Body of pancreas (tissue), 4 donors: ENCODE measurements at regions not wholly inside any gene's neighbourhood (a gene's known extent, or its start where the extent isn't known, plus 50 kb on each side); places are given as distances from the start of the nearest gene placed in this dataset.

Experiments used
- ATAC-seq: fragments of 150-250 bp; one replicate; pipeline ENCODE4 v1.9.1; 2016
- DNase-seq, 4 donors: peaks; one replicate each; pipeline ENCODE4 v3.0.0-alpha.2; 2019
- H3K27ac ChIP-seq, 4 donors: fragments of 200-600 bp; sonication (generic); 1 replicate in 3 of 4; 2 replicates in 1 of 4; pipeline versions ENCODE4 v1.5.1 to v1.6.1; 2016 to 2019; ENCODE audit warnings: mild to moderate bottlenecking in 1 of 4, mixed read lengths in 1 of 4, moderate library complexity in 1 of 4
- H3K27me3 ChIP-seq, 2 donors: fragments of 200-600 bp; sonication (generic); one replicate each; pipeline ENCODE4 v1.6.0; 2016; ENCODE audit warnings: mild to moderate bottlenecking in 1 of 2
- H3K36me3 ChIP-seq, 2 donors: fragments of 200-600 bp; sonication (generic); replicated peaks in 1 of 2; 2 replicates each; pipeline ENCODE4 v1.5.1; 2016; ENCODE audit warnings: low read depth in 2 of 2; ENCODE audit not compliant: insufficient read depth in 1 of 2
- H3K4me1 ChIP-seq: fragments of 200-600 bp; sonication (generic); one replicate; pipeline ENCODE4 v1.6.0; 2016
- H3K4me3 ChIP-seq, 2 donors: fragments of 200-600 bp; sonication (generic); 1 replicate in 1 of 2; 2 replicates in 1 of 2; pipeline ENCODE4 v1.5.1; 2016 to 2019
- H3K9me3 ChIP-seq, 3 donors: fragments of 200-600 bp; sonication (generic); 1 replicate in 2 of 3; 2 replicates in 1 of 3; pipeline ENCODE4 v1.5.1; 2016
- CTCF ChIP-seq, 7 experiments: fragments of 450-650 bp in 4 of 7; fragments of 200-600 bp in 3 of 7; sonication (generic) in 3 of 7; IDR thresholded peaks; one replicate each; pipeline ENCODE4 v1.5.1; 2016 to 2019; ENCODE audit warnings: antibody characterized with exemption in 7 of 7
- POLR2A ChIP-seq, 3 donors: fragments of 450-650 bp; IDR thresholded peaks; one replicate each; pipeline ENCODE4 v1.6.1; 2016; ENCODE audit warnings: antibody characterized with exemption in 3 of 3, mild to moderate bottlenecking in 2 of 3
- WGBS, 2 donors: methylation state at CpG; one replicate each; pipeline ENCODE4 v1.1.5; 2017; 5-methylcytosine and 5-hydroxymethylcytosine counted together
- intact Hi-C: fragments of 100-400 bp; cut with DNase I; formaldehyde crosslinking; loops from one replicate; pipeline ENCODE4 v1.15.1; 2023

GRCh38 chr21:20306836-20307235, 691.4 kb upstream of the NCAM2 start:
- 67 to 75% methylated on average over 3 of the region's 3 CpGs for WGBS, 2 donors
- Histone ChIP-seq H3K36me3 (no peaks in the 10 kb centered on the region), H3K4me1 (no peaks in the 10 kb centered on the region), H3K4me3 (no peak overlapping the region), H3K9me3 (no peaks in the 10 kb centered on the region), H3K27me3 (no peaks in the 10 kb centered on the region), H3K27ac (no peak overlapping the region)
- no peak for ATAC-seq
- intact Hi-C loops: no loop called here
- TF ChIP-seq CTCF (IDR thresholded peaks at IDR 0.05) (no peak), POLR2A (IDR thresholded peaks at IDR 0.05) (no peak)
- no peak for DNase-seq

GRCh38 chr21:20308586-20309315, 689.5 kb upstream of the NCAM2 start:
- Histone ChIP-seq H3K4me3 (no peak overlapping the region), H3K9me3 (no peaks in the 10 kb centered on the region), H3K4me1 (no peaks in the 10 kb centered on the region), H3K36me3 (no peaks in the 10 kb centered on the region), H3K27ac (no peak overlapping the region), H3K27me3 (no peaks in the 10 kb centered on the region)
- TF ChIP-seq POLR2A (IDR thresholded peaks at IDR 0.05): no peak
- no peak for TF ChIP-seq CTCF (IDR thresholded peaks at IDR 0.05)
- ATAC-seq (no peak), DNase-seq (no peak)
- intact Hi-C loops: no loop called here
- 50 to 68% methylated on average over 6 of the region's 6 CpGs for WGBS, 2 donors

DNA sequence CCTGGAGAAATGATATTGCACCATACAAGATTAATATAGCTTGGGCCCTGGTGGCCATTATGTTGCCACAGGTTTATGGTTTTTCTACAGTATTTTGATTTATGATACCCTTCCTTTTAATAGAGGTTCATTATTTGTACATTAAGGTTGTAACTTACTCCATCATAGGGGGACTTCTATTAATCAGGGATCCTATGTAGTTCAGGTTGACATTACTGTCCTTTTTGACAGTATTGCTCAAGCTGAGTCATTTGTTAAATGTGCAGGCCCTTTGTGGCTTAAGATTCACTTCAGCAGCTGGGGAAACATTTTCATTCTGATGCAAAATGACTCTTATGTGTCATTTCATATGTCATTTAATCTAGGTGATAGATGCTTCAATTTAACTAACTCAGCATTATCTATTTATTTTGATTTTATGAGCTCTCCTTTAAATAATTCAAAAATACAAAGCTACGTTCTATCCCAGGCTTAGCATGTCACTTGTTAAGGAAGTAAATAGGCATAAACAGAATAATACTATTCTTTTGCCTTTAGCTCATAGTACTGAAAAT, 686.9 kb upstream of the NCAM2 start:
- Histone ChIP-seq H3K27ac (no peak overlapping the region), H3K4me3 (no peak overlapping the region), H3K4me1 (no peaks in the 10 kb centered on the region), H3K36me3 (no peaks in the 10 kb centered on the region), H3K27me3 (no peaks in the 10 kb centered on the region), H3K9me3 (no peaks in the 10 kb centered on the region)
- ATAC-seq (no peak), DNase-seq (no peak)
- intact Hi-C loops: no loop called here
- TF ChIP-seq CTCF (IDR thresholded peaks at IDR 0.05): no peak
- TF ChIP-seq POLR2A (IDR thresholded peaks at IDR 0.05): no peak
- WGBS, 2 donors: 50 to 57% methylated on average over 1 of the region's 1 CpG

DNA sequence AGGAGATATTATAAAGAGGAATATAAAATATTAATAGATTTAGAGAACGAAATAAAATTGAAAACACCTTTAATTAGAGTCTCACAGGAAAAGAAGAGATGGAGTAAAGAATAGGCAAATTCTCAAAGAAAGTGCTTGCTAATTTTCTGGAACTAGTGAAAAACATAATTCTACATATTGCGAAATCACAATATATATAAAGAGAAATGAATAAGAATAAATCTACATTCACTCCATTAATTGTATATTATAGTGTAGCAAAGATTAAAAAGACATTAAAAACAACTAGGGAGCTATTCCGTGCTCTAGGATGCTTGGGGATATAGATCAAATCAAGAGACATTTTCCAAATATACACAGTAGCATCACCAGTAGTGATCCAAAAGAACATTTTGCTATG, 685.2 kb upstream of the NCAM2 start:
- 51 to 70% methylated on average over 3 of the region's 3 CpGs for WGBS, 2 donors
- no peak overlapping the region for H3K27ac ChIP-seq
- no peaks in the 10 kb centered on the region for H3K36me3 ChIP-seq
- H3K4me1 ChIP-seq: no peaks in the 10 kb centered on the region
- TF ChIP-seq POLR2A (IDR thresholded peaks at IDR 0.05) (no peak), CTCF (IDR thresholded peaks at IDR 0.05) (no peak)
- DNase-seq (no peak), ATAC-seq (no peak)
- H3K9me3 ChIP-seq: no peaks in the 10 kb centered on the region
- no peak overlapping the region for H3K4me3 ChIP-seq
- intact Hi-C loops: no loop called here
- no peaks in the 10 kb centered on the region for H3K27me3 ChIP-seq

DNA sequence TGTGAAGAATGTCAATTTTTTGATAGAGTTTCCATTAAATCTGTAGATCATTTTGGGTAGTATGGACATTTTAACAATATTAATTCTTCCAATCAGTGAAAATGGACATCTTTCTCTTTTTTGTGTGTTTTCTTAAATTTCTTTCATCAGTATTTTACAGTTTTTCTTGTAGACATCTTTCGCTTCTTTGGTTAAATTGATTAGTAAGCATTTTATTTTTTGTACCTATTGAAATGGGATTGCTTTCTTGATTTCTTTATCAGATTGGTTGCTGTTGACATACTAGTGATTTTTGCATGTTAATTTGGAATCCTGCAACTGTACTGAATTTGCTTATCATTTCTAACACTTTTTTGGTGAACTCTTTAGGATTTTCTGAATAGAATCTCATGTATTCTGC, 683.2 kb upstream of the NCAM2 start:
- H3K27me3 ChIP-seq: no peaks in the 10 kb centered on the region
- H3K36me3 ChIP-seq: no peaks in the 10 kb centered on the region
- no peak for DNase-seq
- no peak overlapping the region for H3K4me3 ChIP-seq
- H3K27ac ChIP-seq: no peak overlapping the region
- ATAC-seq: no peak
- no peak for TF ChIP-seq CTCF (IDR thresholded peaks at IDR 0.05)
- no peak for TF ChIP-seq POLR2A (IDR thresholded peaks at IDR 0.05)
- H3K4me1 ChIP-seq: no peaks in the 10 kb centered on the region
- H3K9me3 ChIP-seq: no peaks in the 10 kb centered on the region
- 71 to 93% methylated on average over 1 of the region's 1 CpG for WGBS, 2 donors
- intact Hi-C loops: no loop called here
